Retinal pigment epithelial cell (primary cell): ENCODE measurements at regions not wholly inside any gene's neighbourhood (a gene's known extent, or its start where the extent isn't known, plus 50 kb on each side); places are given as distances from the start of the nearest gene placed in this dataset.

Experiments
- DNase-seq: peaks from one replicate; pipeline ENCODE4 v3.0.0-alpha.2; 2010; ENCODE audit warnings: low read depth
- H3K4me3 ChIP-seq: 2 replicates; pipeline ENCODE4 v1.5.1; 2011; ENCODE audit warnings: mild to moderate bottlenecking, low read length, control low read depth, moderate library complexity
- TF ChIP-seq, protein P1 (sequence below): conservative IDR thresholded peaks from 2 replicates; pipeline ENCODE4 v1.5.1; 2011; ENCODE audit warnings: low read depth, low read length, control low read depth, inconsistent platforms

DNA sequence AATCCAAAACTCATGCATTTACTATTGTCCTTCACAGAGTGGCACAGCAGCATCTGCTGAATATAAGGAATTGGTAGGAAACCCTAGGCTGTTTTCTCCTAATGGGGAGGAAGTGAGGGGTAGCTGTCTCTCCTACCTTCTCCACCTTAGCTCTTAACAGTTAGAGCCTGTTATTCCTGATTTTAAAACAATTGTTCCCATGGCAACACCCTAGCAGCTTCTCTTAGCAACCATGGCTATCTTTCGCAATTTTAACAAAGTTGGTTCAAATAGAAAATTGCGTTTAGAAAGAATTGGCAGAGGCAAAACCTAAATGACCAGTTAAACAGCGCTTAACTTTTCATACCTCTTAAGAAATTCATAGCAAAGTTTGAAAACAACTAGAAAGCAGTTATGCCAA lies 603.4 kb upstream of the AUTS2 start:
- TF ChIP-seq, protein P1, sequence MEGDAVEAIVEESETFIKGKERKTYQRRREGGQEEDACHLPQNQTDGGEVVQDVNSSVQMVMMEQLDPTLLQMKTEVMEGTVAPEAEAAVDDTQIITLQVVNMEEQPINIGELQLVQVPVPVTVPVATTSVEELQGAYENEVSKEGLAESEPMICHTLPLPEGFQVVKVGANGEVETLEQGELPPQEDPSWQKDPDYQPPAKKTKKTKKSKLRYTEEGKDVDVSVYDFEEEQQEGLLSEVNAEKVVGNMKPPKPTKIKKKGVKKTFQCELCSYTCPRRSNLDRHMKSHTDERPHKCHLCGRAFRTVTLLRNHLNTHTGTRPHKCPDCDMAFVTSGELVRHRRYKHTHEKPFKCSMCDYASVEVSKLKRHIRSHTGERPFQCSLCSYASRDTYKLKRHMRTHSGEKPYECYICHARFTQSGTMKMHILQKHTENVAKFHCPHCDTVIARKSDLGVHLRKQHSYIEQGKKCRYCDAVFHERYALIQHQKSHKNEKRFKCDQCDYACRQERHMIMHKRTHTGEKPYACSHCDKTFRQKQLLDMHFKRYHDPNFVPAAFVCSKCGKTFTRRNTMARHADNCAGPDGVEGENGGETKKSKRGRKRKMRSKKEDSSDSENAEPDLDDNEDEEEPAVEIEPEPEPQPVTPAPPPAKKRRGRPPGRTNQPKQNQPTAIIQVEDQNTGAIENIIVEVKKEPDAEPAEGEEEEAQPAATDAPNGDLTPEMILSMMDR: no peak
- DNase-seq: no peak
- H3K4me3 ChIP-seq: no peak overlapping the region

DNA sequence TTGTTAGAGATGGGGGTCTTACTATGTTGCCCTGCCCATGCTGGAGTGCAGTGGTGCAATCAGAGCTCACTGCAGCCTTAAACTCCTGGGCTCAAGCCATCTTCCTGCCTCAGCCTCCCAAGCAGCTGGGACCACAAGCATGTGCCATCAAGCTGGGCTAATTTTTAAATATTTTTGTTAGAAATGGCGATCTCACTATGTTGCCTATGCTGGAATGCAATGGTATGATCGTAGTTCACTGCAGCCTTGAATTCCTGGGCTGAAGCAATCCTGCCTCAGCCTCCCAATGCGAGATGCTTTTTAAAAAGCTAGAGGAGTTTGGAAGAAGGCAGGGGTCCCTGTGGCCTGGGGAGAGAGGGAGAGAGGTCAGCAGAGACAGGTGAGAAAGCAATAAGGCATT lies 600.1 kb upstream of the AUTS2 start:
- no peak for DNase-seq
- no peak overlapping the region for H3K4me3 ChIP-seq
- TF ChIP-seq, protein P1: no peak

DNA sequence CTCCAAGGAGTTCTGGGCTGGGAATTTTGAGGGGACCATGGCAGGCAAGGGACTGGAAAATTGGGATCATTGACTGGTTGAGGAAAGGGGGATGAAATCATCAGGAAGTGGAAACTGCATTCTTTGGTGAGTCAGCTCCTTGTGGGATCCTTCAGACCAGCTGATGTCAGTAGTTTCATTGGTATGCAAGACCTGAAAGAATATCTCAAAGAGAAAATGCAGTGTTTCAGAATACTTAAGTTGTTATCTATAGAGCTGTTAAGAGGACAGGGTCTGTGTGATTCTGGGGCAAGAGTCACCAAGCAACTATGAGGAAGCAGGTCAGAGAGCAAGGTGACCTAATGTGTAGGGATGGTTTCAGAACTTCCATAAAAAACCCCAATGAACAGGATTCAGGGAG lies 595.9 kb upstream of the AUTS2 start:
- DNase-seq: peak; percentile 21
- TF ChIP-seq, protein P1: no peak
- H3K4me3 ChIP-seq: no peak overlapping the region

DNA sequence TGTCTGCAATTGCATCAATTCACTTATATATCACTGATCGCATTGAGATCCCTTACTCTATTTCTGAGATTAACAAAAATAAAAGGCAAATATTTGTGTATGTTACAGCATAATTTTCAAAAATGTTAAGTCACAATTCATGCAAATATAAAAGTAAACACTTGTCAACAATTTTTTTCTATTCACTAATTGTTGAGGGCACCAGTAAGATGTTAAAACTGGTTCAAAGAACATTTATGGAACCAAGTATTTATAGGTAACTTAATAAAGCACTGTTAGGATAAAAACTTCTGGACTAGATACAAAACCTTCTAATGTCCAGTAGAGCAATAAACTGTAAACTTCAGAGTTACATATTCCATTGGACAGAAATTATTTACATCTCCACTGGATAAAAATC lies 586.1 kb upstream of the AUTS2 start:
- no peak overlapping the region for H3K4me3 ChIP-seq
- DNase-seq: no peak
- TF ChIP-seq, protein P1: no peak

DNA sequence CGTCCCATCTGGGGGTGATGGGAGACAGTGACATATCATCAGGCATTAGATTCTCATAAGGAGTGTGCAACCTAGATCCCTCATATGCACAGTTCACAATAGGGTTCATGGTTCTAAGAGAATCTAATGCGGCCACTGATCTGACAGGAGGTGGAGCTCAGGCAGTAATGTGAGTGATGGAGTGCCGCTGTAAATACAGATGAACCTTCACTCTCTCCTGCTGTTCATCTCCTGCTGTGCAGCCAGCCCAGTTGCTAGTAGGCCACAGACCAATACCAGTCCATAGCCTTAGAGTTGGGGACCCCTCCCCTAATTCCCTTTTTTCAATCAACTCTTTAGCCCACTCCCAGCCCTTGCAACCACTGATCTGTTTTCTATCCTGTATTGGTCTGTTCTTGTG lies 581.1 kb upstream of the AUTS2 start:
- TF ChIP-seq, protein P1: no peak
- DNase-seq: no peak
- no peak overlapping the region for H3K4me3 ChIP-seq

DNA sequence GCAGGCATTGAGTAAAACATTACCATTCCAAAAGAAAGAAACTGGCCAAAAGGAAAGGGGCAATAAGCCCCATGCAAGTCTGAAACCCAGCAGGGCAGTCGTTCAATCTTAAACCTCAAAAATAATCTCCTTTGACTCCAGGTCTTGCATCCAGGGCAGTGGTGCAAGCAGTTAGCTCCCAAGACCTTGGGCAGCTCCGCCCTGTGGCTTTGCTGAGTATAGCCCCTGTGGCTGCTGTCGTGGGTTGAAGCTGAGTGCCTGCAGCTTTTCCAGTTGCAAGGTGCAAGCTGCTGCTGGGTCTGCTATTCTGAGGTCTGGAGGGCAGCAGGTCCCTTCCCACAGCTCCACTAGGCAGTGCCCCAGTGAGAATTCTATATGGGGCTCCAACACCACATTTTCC lies 580.1 kb upstream of the AUTS2 start:
- TF ChIP-seq, protein P1: peak; percentile 40
- no peak for DNase-seq

DNA sequence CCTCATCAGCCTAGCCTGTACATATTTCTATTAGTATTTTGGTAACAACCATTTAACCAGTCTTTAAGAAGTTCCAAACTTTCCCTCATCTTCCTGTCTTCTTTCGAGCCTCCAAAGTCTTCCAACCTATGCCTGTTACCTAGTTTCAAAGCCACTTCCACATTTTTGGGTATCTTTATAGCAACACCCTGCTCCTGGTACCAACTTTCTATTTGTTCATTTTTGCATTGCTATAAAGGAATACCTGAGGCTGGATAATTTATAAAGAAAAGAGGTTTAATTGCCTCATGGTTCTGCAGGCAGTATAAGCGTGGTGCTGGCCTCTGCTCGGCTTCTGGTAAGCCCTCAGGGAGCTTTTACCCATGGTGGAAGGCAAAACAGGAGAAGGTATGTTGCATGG lies 578.8 kb upstream of the AUTS2 start:
- no peak for DNase-seq
- TF ChIP-seq, protein P1: no peak
- H3K4me3 ChIP-seq: no peak overlapping the region

More for the DNA sequence above, 580.1 kb upstream of the AUTS2 start:
- no peak overlapping the region for H3K4me3 ChIP-seq
